ENCODE measurements at regions not wholly inside any gene's neighbourhood (a gene's known extent, or its start where the extent isn't known, plus 50 kb on each side); places are given as distances from the start of the nearest gene placed in this dataset.

GRCh38 chr12:131204416-131205274, 250.9 kb downstream of the ADGRD1 start:
- TF ChIP-seq CTCF (conservative IDR thresholded peaks at IDR 0.05; ENCODE audit: low read depth, low read length) = no peak
- TF ChIP-seq EZH2 (IDR thresholded peaks at IDR 0.05; ENCODE audit: borderline replicate concordance, low read depth, low read length, poor library complexity, severe bottlenecking) = no peak
